ENCODE measurements at regions not wholly inside any gene's neighbourhood (a gene's known extent, or its start where the extent isn't known, plus 50 kb on each side); places are given as distances from the start of the nearest gene placed in this dataset.
"Not testable (repeated sequence)": the region's sequence is repeated elsewhere in the genome, so short reads cannot be mapped to it uniquely, and the experiment has no call there.

DNA sequence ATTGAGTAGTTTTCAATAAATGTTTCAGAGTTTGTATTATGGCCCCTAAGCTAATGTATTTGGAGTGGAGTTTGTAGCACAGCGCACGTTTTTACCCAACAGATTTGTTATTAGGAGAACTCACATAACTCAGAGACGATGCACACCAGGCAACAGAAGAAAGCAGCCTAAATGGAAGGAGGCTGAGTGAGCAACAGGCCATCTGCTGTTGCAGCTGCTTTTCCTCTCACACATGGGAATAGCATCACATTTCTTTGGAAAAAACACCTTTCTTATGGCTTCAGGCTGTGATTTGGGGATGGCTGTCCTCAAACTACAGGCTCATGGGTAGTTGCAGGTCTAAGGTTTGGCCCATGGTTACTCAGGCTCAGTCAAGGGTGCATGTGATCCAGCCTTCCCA is 469.3 kb upstream of the MCTP2 start:
- no peak overlapping the region for H3K4me3 ChIP-seq (ENCODE audit: insufficient read depth, low read depth, low read length)
- H3K36me3 ChIP-seq (replicated peaks; ENCODE audit: control insufficient read depth, insufficient read depth, low read length), result no peaks in the 10 kb centered on the region
- no peak for DNase-seq
- H3K27me3 ChIP-seq (ENCODE audit: control insufficient read depth, insufficient read depth, low read length), result no peaks in the 10 kb centered on the region

DNA sequence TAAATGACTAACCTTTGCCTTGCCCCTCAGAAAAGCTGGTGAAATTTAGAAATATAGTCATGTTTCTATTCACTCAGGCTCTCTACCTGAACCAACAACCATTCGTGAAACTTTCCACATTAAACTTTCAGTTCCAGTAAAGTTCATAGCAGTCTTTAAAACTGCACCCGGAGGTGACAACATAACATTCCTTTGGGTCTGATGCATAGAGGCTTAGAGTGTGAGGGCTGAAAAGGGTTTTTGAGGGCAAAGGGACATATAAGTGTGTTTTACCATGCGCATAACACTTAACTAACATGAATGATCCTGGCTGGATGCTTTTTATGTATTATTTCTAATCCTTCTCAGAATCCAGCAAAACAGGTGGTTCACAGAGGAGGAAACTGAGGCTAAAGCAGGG is 471.7 kb upstream of the MCTP2 start:
- no peak for DNase-seq
- Histone ChIP-seq H3K27me3 (ENCODE audit: control insufficient read depth, insufficient read depth, low read length) (no peaks in the 10 kb centered on the region), H3K36me3 (replicated peaks; ENCODE audit: control insufficient read depth, insufficient read depth, low read length) (no peaks in the 10 kb centered on the region), H3K4me3 (ENCODE audit: insufficient read depth, low read depth, low read length) (no peak overlapping the region)

DNA sequence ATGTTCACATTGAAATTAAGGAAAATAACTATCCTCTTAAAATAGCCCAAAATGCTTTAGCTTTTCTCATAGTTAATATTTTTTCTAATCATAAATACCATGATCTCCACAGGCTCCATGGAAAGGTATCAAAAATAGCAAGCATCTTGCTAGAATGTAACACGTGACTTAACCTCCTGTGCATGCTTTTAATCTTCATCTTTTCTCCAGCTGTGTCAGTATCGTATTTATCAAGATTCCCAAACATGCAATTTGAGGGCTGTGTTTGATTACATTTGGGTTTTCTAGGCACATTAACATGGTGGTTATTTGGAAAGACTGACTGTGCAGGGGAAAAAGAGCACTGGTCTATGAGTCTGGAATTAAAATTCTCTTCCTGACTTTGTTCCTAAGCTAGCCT is 472.5 kb upstream of the MCTP2 start:
- no peaks in the 10 kb centered on the region for H3K36me3 ChIP-seq (replicated peaks; ENCODE audit: control insufficient read depth, insufficient read depth, low read length)
- no peak overlapping the region for H3K4me3 ChIP-seq (ENCODE audit: insufficient read depth, low read depth, low read length)
- no peaks in the 10 kb centered on the region for H3K27me3 ChIP-seq (ENCODE audit: control insufficient read depth, insufficient read depth, low read length)
- no peak for DNase-seq

DNA sequence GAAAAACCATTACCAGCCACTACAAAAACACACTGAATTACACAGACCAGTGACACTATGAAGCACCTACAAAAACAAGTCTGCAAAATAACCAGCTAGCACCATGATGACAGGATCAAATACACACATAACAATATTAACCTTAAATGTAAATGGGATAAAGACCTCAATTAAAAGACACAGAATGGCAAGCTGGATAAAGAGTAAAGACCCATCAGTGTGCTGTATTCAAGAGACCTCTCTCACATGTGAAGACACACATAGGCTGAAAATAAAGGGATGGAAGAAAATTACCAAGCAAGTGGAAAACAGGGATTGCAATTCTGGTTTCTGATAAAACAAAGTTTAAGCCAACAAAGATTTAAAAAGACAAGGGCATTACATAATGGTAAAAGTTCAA is 482.7 kb upstream of the MCTP2 start:
- Histone ChIP-seq H3K36me3 (replicated peaks; ENCODE audit: control insufficient read depth, insufficient read depth, low read length) (no peaks in the 10 kb centered on the region), H3K27me3 (ENCODE audit: control insufficient read depth, insufficient read depth, low read length) (no peaks in the 10 kb centered on the region), H3K4me3 (ENCODE audit: insufficient read depth, low read depth, low read length) (no peak overlapping the region)
- DNase-seq, result no peak

DNA sequence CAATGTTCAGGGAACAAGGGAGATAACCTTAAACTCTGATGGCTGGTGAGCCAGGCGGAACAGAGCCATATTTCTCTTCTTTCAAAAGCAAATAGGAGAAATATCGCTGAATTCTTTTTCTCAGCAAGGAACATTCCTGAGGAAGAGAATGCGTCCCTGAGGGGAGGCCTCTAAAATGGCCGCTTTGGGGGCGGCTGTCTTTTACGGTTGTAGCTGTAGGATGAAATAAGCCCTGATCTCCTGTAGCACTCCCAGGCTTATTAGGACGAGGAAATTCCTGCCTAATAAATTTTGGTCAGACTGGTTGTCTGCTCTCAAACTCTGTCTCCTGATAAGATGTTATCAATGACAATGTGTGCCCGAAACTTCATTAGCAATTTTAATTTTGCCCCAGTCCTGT is 496.4 kb upstream of the MCTP2 start:
- DNase-seq; H3K36me3 ChIP-seq (replicated peaks; ENCODE audit: control insufficient read depth, insufficient read depth, low read length); H3K27me3 ChIP-seq (ENCODE audit: control insufficient read depth, insufficient read depth, low read length); H3K4me3 ChIP-seq (ENCODE audit: insufficient read depth, low read depth, low read length): not testable (repeated sequence)

DNA sequence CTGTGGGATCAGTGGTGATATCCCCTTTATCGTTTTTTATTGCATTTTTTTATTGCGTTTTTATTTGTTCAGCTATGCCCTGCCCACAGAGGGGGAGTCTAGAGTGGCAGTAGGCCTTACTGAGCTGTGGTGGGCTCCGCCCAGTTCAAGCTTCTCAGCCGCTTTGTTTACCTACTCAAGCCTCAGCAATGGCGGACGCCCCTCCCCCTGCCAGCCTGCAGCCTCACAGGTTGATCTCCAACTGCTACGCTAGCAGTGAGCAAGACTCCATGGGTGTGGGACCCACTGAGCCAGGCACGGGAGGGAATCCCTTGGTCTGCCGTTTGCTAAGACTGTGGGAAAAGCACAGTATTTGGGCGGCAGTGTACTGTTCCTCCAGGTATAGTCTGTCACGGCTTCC is 500.6 kb upstream of the MCTP2 start:
- H3K36me3 ChIP-seq (replicated peaks; ENCODE audit: control insufficient read depth, insufficient read depth, low read length), result no peaks in the 10 kb centered on the region

DNA sequence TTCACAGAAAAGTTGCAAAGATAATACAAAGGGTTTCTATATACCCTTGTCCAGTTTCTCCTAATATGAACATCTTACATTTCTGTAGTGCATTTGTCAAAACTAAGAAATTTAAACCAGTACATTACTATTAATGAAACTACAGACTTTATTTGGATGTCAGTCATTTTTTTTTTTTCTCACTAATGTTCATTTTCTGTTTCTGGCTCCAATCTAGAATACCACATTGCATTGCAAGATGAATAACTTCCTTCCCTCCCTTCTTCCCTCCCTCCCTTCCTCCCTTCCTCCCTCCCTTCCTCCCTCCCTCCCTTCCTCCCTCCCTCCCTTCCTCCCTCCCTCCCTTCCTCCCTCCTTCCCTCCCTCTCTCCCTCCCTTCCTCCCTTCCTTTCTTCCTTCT is 509.2 kb upstream of the MCTP2 start:
- Histone ChIP-seq H3K27me3 (ENCODE audit: control insufficient read depth, insufficient read depth, low read length) (no peaks in the 10 kb centered on the region), H3K4me3 (ENCODE audit: insufficient read depth, low read depth, low read length) (no peak overlapping the region), H3K36me3 (replicated peaks; ENCODE audit: control insufficient read depth, insufficient read depth, low read length) (no peaks in the 10 kb centered on the region)
- no peak for DNase-seq

More for the DNA sequence above, 500.6 kb upstream of the MCTP2 start:
- no peak overlapping the region for H3K4me3 ChIP-seq (ENCODE audit: insufficient read depth, low read depth, low read length)
- DNase-seq, result no peak
- no peaks in the 10 kb centered on the region for H3K27me3 ChIP-seq (ENCODE audit: control insufficient read depth, insufficient read depth, low read length)

DNA sequence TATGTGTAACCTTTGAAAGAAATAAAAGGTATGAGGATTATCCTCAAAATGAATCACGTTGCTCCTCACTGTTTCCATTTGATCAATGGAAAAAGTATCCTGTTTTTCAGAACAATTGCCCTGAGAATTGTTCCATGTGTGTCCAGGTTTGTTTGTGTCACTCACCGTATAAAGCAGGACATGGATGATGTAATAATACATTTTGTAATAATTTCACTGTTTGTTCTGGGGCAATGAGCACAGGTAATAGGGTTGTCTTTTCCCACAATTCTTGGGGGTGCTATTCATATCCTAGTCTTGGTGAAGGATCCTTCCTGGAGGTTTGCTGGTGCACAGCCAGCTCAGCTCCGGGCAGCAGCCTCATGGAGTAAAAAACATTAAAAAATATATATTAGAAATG is 510.8 kb upstream of the MCTP2 start:
- Histone ChIP-seq H3K27me3 (ENCODE audit: control insufficient read depth, insufficient read depth, low read length) (no peaks in the 10 kb centered on the region), H3K4me3 (ENCODE audit: insufficient read depth, low read depth, low read length) (no peak overlapping the region), H3K36me3 (replicated peaks; ENCODE audit: control insufficient read depth, insufficient read depth, low read length) (no peaks in the 10 kb centered on the region)
- no peak for DNase-seq

DNA sequence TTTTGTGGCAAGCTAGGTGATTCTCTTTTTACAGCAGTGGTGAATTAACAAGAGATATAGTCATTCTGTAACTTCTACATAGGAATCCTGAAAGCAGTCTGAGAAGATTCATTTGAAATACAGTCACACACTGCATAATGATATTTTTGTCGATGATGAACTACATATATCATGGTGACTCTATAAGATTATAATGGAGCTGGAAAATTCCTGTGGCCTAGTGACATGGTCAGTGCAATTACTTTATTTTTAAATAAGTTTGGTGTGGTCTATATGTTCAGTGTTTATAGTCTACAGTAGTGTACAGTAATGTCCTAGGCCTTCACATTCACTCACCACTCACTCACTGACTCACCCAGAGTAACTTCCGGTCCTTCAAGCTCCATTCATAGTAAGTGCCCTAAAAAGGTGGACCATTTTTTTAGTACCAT is 511.4 kb upstream of the MCTP2 start:
- H3K27me3 ChIP-seq (ENCODE audit: control insufficient read depth, insufficient read depth, low read length), result no peaks in the 10 kb centered on the region
- DNase-seq, result no peak
- H3K36me3 ChIP-seq (replicated peaks; ENCODE audit: control insufficient read depth, insufficient read depth, low read length), result no peaks in the 10 kb centered on the region
- H3K4me3 ChIP-seq (ENCODE audit: insufficient read depth, low read depth, low read length), result no peak overlapping the region

DNA sequence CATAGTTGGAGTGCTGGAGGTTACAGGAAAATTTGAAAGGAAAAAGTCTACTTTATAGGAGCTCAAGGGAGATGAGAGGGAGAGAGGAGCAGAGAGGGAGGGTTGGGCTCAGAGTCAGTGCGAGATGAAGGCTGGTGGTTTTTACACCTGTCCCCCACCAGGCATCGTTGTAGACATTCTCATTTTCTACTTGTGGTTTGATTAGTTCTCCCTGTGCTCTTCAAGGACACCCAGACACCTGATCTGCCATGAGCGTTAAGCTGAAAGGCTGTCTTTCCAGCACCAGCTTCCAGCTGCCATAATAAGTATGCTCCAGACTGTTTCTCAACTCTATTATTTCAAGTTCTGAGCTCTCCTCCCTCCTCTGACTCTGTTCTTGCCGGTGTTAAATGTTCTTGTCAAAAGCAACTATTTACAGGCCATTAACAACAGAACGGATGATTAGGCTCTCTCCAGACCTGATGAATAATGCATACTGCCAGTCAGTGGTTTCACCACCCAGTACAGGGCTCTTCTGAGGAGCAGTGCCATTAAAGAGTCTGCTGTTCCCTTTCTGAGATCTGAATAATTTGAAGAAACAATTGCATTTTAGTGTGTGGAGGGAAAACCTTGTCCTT is 514.6 kb upstream of the MCTP2 start:
- DNase-seq, result no peak
- Histone ChIP-seq H3K36me3 (replicated peaks; ENCODE audit: control insufficient read depth, insufficient read depth, low read length) (no peaks in the 10 kb centered on the region), H3K4me3 (ENCODE audit: insufficient read depth, low read depth, low read length) (no peak overlapping the region), H3K27me3 (ENCODE audit: control insufficient read depth, insufficient read depth, low read length) (no peaks in the 10 kb centered on the region)

DNA sequence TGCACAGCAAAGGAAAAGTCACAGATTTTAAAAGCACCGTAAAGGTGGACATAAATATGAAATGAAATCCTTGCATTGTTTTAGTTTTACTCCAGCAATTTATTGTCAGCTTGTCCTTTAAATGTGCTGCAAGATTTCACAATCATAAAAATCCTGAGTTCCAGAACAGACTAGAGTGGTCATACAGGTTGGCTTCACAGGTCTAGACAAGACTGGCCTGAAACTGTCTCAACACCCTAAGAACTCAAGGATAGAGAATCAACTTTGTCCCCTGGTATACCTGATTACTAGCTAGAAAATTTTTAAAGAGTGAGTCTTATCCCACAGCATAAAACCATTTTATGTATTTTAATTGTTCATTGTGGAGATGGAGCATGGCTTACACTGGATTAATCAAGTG is 521.7 kb upstream of the MCTP2 start:
- DNase-seq, result no peak
- Histone ChIP-seq H3K4me3 (ENCODE audit: insufficient read depth, low read depth, low read length) (no peak overlapping the region), H3K36me3 (replicated peaks; ENCODE audit: control insufficient read depth, insufficient read depth, low read length) (no peaks in the 10 kb centered on the region), H3K27me3 (ENCODE audit: control insufficient read depth, insufficient read depth, low read length) (no peaks in the 10 kb centered on the region)

DNA sequence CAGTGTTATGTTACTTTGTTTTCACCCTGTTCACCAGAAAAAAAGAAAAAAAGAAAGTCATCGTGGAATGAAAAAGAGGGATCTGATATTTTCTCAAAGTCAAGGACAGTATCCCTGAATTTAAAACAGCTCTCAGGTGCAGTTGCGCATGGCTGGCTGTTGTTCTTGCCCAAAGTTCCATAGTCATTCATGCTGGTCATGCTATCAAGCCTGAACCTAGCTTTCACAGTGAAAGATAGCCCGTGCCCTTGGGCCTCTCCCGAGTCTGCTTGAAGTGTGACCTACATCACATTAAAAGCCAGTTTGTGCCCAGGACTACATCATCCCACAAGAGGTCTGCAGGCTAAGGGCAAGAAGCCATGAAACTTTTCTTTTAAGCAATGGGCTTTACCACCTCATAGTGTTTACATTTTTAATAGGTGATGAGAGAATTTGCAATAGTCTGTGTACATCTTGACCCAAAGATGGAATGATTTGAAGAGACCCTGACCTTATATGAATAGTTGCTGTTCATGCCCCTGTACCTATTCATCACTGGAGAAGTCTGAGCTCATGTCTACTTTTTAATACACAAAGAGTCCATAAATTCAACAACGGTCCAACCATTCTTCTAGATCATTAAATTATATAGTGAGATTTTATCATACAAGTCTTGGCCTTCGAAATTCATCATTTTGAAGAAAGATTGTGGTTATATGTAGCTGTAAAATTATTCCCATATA is 522.5 kb upstream of the MCTP2 start:
- H3K36me3 ChIP-seq (replicated peaks; ENCODE audit: control insufficient read depth, insufficient read depth, low read length), result no peaks in the 10 kb centered on the region
- no peaks in the 10 kb centered on the region for H3K27me3 ChIP-seq (ENCODE audit: control insufficient read depth, insufficient read depth, low read length)
- DNase-seq, result no peak
- H3K4me3 ChIP-seq (ENCODE audit: insufficient read depth, low read depth, low read length), result no peak overlapping the region

DNA sequence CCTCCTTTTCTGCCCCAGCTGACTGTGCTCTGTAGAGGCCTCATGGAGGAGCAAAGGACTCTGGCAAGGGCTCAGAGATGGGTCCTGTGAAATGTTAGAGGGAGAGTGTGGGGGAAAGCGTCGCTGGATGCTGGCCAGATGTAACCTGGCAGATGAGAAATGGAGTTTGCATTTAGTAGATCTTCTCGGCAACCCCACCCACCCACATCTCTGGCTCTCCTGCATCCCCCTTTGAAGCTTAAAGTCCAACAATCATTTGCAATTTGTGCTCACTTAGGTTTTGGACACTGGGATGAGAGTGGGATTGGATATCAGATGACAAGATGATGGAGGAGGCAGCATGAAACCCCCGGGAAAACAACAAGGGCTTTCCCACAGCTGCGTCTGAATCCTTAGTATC is 523.6 kb upstream of the MCTP2 start:
- Histone ChIP-seq H3K4me3 (ENCODE audit: insufficient read depth, low read depth, low read length) (no peak overlapping the region), H3K36me3 (replicated peaks; ENCODE audit: control insufficient read depth, insufficient read depth, low read length) (no peaks in the 10 kb centered on the region), H3K27me3 (ENCODE audit: control insufficient read depth, insufficient read depth, low read length) (no peaks in the 10 kb centered on the region)
- DNase-seq, result no peak

DNA sequence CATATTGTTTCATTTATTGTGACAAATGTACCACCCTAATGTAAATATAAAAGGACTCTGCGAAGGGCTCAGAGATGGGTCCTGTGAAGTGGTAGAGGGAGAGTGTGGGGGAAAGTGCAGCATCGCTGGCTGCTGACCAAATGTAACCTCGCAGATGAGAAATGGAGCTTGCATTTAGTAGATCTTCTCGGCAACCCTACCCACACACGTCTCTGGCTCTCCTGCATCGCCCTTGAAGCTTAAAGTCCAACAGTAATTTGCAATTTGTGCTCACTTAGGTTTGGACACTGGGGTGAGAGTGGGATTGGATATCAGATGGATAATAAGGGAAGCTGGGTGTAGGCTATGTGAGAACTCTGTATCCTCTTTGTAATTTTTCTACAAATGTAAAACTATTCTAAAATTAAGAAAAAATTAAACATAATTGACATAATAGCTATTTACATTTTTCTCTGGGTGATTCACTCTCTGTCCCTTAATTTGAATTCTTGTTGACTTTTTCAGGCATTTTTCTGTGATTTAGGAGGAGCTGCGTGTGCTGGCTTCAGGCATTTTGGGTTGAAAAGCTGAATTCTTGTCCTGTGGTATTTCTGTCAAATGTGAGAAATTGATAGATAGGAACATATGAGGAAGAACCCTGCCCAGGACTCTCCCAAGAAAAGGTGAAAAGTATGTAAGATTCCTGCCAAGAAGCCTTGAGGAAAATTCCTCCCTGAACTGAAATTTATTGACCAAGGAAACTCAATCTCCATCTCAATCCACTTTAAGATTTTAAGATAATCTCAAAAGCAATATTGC is 524.7 kb upstream of the MCTP2 start:
- Histone ChIP-seq H3K4me3 (ENCODE audit: insufficient read depth, low read depth, low read length) (no peak overlapping the region), H3K27me3 (ENCODE audit: control insufficient read depth, insufficient read depth, low read length) (no peaks in the 10 kb centered on the region), H3K36me3 (replicated peaks; ENCODE audit: control insufficient read depth, insufficient read depth, low read length) (no peaks in the 10 kb centered on the region)
- DNase-seq, result no peak

Measured in H7 (cell line).